CD4-positive, alpha-beta T cell treated with Interleukin-6 for 4 hours (primary cell): ENCODE measurements at regions not wholly inside any gene's neighbourhood (a gene's known extent, or its start where the extent isn't known, plus 50 kb on each side); places are given as distances from the start of the nearest gene placed in this dataset.

Source experiments
- DNase-seq: peaks from one replicate; pipeline ENCODE4 v3.0.0-alpha.2; 2020; ENCODE audit warnings: mixed read lengths

DNA sequence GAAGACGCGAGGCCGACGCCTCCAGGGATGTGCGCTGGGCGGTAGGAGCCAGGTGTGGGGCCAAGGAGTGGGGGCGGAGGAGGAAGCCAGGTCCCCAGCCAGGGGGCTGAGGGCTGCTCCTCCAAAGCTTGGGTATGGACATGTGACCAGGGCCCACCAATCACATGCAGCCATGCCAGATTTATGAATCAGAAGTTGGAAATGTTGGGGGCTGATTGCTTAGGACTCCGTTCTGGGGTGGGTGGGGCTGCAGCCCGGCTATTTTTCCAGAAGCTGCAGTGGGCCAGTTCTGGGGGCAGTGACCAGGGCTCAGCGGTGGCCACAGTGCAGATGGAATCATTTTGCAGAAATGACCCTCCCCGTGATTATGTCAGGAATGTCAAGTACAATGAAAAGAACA, 96.0 kb downstream of the CEBPB start:
- no peak for DNase-seq

DNA sequence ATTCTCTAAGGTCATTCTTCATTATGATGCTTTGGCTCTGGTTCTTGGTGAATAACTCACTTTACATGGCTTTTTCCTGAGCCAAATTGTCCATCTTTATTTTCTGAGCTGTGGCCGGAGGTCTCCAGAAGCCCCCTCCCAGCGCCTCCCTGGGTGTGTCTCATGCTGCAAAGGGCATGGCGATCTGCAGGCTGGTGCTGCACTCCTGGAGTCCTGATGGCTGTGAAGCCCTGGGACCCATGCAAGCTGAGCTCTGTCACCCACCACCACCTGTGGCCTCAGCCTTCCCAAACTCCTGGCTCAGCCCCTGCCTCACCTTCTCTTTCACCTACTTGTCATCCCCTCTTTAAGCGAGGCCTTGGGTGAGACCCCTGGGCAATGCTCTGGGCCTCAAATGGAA, 96.9 kb downstream of the CEBPB start:
- DNase-seq = no peak

DNA sequence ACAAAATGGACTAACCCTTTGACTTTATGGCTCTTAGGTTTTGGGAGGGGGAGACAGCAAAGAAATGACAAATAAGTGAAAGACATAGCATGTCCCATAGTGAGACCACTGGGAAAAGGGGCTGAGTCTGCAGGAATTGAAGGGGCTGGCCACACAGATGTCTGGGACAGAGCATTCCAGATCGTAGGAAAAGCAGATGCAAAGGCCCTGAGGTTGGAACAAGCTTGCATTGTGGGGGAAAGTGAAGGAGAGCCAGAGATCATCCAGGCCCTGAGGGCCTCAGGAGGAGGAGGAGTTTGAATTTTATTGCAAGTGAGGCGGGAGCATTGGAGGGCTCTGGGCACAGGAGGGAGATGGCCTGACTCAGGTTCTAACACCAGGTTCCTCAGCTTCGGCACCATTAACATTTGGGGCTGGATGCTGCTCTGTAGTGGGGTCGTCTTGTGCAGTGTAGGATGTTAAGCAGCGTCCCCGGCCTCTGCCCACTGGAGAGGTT, 97.5 kb downstream of the CEBPB start:
- no peak for DNase-seq

DNA sequence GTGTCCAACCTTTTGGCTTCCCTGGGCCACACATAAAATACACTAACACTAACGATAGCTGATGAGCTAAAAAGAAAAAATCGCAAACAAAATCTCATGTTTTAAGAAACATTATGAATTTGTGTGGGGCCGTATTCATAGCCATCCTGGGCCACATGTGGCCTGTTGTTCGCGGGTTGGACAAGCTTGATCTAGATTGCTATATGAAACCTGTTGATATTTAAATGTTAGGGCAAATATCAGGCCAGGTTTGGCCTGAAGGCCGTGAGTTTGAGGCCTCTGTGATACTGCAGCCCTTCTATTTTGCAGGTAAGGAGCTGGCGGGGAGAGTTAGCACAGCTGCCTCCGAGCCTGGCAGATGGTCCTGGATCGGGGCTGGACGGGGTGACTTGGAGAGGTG, 99.0 kb downstream of the CEBPB start:
- DNase-seq = no peak

DNA sequence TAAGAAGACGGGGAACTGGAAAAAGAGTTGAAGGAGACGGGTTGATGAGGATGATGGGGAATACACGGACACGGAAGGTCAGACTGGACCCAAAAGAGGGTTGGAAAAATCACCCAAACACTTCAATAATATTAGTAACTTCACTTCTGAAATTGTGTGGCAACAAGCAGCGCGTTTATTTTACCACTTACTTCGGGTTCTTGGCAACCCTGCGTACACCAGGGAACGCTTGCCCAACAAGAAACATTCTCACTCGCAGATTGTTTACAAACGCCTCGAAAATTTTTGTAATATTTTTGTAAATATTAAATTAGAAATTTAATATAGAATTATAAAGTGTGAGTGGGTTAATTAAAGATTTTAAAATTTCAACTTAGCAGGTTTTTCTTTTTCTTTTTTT, 99.5 kb downstream of the CEBPB start:
- no peak for DNase-seq

DNA sequence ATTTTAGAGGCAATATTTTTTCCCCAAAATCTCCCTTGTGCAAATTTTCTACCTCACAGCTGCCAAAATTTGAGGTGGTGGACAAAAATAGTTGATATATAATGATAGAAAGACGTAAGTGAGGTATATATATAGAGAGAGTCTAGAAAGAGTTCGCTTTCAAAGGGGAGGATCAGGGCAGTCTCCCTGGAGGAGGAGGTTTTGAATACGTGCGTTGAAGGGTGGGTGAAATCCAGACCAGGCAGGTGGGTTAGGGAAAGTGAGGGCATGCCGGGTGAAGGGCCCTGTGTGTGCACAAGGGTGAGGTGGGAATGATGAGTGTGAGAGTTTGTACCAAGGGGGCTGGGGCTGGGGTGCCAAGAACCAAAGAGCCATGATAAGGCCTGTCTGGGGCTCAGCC, 100.2 kb downstream of the CEBPB start:
- no peak for DNase-seq

DNA sequence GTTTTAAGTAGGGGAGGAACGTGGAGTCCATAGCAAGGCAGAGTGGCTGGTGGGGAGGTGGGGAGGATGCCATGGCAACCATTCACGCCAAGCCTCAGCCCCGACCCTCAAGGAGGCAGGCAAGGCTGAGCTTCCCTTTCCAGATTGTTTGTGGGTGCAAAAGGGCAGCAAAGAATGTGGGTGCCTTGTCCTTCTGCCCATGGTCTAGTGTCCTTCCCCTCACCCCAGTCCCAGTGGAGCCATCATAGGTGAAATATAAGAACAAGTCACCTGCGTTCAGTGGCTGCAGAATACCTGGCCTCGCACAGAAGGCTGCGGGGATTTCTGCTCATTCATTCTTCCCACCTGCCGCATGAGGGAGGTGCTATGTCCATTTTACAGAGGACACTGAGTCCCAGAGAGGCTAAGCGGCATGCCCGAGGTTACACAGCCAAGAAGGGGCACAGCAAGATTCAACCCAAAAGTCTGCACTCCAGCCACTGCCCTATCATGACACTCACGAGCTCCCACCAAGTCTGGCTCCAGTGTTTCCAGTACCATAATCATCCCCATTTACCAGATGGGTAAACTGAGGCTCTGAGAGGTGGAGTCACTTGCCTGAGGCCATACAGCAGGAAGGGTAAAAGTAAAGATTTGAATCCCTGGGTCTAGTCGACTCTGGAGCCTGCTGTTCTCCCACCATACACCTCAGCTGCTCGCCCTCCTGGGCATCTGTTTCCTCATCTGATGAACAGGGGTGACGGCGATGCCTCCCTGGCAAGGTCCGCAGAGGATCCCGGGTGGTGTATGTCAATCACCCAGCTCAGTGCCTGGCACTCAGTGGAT, 100.8 kb downstream of the CEBPB start:
- DNase-seq = no peak

DNA sequence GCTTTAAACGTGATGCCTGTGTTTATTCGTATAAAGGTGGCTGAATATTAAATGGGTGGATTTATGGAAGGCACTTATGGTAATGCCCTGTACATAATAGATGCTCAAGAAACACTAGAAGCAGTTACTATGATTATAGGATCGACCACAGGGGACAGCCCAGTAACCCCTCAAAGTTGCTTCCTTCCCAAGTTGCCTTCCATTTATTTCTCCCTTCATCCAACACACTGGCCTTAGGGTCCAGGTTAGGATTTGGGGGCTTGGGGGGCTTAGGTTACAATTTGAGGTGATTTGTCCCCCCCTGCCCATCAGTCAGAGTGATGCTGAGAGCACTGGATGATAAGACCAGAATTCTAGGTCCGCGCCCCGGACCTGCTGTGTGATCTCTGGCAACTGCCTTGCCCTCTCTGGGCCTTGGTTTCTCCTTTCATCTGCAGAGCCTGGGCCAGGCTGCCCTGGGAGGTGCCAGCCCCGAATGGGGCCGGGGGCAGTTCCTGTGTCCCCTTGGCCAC, 101.5 kb downstream of the CEBPB start:
- DNase-seq = no peak

DNA sequence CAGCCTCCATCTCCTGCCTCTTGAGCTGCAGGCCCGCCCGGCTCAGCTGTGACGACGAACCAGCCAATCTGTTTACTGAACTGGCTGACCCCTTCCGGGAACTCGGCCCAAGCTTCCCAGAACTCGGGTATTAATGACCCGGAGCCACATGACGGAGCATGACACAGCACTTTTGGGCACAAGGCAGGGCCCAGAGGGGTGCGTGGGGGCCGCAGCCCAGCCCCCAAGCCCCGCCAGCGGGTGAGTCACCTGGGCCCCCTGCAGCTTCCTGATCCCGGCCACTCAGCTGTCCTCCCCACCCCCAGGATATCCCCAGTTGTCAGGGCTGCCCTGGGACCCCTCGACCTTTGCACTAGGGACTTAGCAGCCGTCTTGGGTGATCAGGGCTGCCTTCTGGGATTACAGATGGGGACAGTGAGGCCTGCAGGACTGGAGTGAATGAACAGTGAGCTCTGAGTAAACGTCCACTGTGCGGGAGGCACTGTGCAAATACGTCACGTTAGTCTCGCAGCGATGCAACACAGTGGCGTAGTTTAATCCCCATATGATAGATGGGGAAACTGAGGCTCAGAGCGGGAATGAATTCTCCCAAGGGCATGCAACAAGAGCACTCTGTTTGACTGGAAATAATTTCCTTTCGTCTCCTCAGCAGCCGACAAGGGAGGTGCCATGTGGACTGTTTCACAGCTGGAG, 102.1 kb downstream of the CEBPB start:
- DNase-seq = no peak

DNA sequence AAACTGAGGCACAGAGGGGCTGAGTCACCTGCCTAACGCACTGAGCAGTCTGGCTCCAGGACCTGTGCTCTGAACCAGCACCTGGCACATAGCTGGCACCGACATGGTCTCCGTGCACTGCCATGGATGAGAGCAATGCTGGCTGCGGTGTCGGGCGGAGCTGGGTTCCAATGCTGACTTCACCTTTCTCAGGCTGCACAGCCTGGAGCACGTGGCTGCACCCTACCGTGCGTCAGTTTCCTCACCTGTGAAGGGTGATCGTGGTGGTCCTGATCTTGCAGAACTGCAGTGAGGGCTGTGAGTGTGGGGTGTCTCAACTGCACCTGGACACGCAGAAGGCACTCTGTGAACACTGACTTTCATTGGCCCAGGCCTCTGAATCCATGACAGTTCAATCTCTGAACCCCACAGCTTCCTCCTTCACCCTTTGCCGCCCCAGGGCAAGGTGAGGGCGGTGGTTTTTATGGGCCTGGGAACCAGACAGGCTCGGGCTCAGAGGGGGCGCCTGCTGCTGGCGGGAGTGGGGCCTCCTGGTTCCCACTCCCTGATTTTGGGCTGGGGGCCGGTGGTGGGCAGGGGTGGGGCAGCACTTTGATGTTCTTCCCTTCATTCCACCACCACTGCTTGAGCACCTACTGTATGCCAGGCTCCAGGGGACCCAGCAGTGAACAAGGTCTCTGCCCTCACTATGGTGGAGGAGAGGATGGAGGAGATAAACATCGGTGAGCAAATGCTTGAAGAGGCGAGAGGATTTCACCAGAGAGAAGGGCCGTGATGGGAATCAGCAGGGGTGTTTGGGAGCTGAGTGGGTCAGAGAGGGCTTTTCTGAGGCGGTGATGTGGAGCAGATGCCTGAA, 102.9 kb downstream of the CEBPB start:
- DNase-seq = no peak

DNA sequence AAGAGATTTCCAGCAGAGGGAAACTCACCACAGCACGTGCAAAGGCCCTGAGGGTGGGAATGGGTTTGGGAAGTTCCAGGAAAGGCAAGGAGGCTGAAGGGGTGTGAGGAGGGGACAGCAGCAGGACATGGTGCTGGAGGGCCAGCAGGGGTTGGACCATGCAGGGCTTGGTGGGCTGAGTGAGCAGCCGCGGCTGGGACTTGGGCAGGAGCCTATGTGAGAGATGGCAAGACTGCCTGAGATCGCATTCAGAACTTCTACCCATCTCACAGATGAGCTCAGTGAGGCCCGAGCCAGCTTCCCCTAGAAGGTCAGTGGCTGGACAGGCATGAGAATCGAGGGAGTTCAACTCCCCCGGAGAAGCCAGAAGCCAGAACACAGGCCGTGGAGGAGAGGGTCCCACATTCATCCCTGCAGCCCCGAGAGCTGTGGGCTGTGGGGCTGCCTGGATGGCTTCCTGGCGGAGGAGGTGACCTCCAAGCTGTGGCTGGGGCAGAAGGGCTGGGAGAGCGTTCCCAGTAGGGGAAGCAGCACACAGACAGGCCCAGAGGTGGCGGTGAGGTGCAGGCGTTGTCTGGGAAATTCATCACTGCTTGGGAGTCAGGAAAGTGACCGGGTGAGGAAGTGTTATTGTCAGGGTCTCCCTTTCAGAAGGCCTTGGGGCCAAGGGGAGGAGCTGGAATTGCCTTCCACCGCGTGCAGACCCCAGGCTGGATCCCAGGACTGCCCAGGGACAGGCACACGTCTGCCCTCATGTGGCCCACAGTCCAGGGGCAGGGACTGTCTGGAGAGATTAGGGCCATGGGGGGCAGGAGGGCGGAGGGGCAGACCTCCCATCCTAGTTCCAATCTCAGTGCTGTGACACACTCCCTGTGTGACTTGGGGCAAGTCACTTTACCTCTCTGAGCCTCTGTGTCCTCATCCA, 103.8 kb downstream of the CEBPB start:
- DNase-seq = no peak

DNA sequence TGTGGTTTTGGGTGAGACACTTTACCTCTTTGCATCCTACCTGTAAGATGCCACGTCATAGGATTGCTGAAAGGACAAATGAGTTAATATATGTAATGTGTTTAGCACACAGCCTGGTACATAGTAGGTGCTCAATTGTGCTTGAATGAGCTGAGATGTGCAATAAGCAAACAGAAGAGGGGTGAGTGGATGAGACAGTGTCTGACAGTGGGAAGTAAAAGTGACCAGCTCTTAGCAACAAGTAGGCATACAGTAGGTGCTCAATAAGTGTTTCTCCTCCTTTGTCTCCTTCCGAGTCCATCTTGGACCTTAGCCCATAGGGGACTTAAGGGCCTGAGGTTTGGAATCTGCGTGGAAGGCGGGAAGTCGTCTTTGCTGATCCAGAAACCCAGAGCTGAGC, 104.7 kb downstream of the CEBPB start:
- no peak for DNase-seq

DNA sequence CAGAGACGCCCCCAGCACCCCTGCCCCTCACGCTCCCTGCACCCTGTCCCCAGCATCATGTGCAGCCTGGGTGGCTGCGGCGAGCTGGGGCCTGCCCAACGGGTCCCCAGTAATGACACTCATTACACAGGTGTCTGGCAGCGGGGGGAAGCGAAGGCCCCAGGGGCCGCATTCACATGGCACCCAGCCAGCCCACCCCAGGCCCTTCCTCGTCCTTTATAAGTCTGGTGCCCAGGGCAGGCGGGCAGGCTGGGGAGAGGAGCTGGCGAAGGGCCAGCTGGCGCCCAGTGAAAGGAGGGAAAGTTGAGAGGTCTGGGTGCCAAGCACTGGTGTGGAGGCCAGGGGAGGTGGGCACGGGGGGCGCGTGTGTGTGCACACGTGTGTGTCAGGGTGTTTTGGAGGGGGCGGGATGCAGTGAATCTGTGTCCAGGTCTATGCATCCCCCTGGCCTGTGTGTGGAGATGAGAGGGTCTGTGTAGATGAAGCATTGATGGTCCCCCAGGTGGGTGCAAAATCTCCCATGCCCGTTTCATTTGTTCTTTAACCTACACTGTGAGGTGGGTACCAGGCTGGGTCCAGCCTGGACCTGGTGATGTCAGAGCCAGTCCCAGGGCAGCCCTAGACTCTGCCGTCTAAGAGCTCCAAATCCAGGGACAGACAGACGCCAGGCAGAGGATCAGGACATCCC, 105.3 kb downstream of the CEBPB start:
- DNase-seq = no peak

DNA sequence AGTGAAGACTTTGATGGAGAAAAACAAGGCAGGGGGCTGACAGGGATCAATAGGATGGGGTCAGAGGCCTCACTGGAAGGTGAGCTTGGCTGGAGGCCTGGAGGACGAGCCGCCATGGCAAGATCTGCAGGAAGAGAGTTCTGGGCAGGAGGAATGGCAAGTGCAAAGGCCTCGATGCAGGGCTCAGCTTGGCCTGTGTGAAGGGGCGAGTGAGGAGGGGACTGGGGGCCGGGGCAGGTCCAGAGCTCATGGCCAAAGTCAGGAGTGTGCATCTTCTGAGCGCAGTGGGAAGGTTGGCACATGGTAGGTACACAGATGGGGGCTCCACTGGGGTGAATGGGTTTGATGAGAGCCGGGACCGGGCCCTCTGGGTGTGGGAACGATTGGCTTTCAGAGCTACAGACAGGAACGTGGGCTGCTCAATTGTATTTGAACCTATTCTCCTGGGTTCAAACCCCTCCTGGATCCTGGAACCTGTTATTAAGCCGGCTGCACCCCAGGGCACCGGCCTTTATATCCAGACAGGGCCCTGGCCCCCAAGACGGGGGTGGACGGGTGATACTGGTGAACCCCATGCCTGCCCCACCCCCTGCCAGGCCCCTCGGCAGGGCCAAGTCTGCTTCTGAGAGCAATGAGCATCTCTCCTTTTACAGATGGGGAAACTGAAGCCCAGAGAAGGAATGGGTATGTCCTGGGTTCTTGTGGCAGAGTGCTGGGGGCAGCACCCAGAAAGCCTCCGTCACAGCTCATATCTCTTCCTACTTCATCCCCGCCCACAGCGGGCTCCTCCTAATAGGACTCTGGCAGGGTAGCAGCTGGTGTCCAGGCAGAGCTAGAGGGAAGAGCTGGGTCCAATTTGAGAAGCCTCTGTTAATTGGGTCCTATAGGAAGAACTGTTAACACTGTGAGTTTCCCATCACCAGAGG, 106.1 kb downstream of the CEBPB start:
- DNase-seq = no peak

DNA sequence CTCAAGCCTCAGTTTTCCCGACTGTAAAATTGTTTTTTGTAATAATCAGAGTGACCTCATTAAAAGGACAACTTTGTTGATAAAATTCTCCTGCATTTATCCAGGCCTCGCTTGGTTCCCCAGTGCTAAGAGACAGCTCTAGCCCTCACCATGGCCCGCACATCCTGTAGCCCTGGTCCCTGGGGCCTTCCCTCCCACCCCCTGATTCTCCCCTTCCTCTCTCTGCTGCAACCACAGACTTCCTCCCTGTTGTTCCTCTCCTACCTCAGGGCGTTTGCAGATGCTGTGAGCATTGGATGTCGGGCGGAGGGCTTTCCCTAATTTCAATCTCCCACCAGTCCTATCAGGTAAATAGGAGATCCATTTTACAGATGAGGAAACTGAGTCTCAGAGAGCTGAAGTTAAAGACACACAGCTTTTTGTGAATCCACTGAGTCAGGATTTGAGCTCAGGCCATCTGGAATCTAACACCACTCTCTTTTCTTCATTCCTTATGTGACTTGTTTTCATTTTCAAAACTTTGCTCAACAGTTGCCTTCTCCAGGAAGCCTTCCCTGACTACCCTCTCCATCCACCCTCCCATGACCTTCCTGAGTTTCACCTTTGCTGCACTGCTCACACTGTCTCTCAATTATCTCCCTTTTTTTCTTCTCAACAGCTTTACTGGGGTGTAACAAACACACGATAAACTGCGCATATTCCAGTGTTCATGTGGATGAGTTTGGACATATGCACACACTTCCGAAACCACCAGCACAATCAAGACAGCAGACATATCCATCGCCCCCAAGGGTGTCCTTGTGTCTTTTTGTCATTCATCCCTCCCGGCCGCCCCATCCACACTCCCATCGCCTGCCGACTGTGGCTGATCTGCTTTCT, 107.1 kb downstream of the CEBPB start:
- no peak for DNase-seq

DNA sequence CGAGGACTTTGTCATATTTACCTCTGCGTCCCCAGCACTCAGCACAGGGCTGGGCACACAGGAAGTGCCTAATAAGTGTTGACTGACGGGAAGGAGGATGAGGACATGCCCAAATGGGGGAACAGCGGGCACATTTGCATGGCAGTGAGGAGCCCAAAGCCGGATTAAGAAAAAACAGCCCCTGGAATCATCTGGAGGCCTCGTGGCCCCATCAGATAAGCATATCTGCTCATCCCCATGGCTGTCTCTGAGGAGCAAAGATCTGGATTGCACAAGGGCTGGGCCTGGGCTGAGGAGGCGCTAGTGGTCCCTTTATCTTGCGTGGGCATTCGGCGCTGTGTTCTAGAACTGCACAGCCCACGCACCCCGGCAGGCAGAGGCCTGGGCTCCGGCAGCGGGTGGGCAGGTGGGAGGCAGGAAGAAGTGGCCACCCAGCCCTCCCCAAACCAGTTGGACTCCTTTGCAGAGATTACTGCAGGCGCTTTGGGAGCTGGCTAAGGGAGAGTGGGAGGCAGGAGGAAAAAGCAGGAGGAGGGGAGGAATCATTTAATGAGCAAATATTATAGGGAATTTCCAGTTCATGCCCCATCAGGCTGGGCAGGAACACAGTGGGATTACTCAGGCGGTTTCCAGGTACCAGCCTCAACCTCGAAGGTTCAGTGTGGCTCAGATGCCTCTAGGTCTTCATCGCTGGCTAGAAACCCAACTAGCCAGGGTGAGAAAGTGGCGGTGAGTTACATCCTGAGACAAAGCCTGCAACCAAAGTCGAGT, 108.1 kb downstream of the CEBPB start:
- no peak for DNase-seq

DNA sequence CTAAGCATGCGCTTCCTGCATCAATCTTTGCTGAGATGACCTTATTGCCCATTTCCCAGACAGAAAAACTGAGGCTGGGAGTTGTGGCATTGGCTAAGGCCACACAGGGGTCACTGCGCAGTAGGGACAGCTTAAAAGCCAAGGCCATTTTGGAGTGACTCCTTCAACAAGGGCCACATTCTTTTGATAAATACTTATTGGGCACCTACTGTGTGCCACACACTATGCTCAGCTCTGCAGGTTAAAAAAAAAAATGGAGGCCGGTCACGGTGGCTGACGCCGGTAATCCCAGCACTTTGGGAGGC, 108.6 kb downstream of the CEBPB start:
- DNase-seq = no peak

DNA sequence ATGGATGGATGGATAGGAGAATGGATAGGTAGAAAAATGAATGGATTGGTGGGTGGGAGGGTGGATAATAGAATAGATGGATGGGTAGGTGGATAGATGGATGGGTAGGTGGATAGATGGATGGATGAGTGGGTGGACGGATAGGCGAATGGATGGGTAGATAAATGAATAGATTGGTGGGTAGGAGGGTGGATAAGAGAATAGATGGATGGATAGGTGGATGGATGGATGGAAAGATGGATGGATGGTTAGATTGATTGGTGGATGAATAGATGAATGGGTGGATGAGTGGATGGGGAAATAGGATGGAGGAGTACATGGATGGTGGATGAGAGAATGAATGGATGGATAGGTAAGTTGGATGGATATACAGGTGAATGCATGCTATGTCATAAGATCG, 110.5 kb downstream of the CEBPB start:
- DNase-seq = no peak

DNA sequence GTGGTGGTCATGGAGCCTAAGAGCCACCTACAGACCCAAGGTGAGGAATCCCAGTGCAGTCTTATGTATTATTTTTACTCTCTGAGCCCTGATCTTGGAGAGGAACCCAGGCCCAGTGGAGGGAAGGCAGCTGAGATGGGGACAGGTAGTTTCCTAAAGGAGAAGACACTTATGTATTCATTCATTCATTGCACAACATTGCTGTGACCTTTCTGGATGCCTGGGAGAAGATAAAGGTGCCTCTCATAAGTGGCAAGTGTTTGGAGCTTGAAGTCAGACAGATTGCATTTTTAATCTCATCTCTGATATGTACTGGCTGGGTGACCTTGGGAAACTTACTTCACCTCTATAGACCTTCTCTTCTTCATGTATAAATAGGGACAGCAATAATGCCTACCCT, 111.1 kb downstream of the CEBPB start:
- DNase-seq = no peak
